Stimulated activated CD4-positive, alpha-beta T cell treated with anti-CD3 and anti-CD28 coated beads, Interleukin-4, amount 100 ng/mL, for 24 hours (primary cell): ENCODE measurements at regions not wholly inside any gene's neighbourhood (a gene's known extent, or its start where the extent isn't known, plus 50 kb on each side); places are given as distances from the start of the nearest gene placed in this dataset.

Source experiments
- DNase-seq: peaks from one replicate; pipeline ENCODE4 v3.0.0-alpha.2; 2020

GRCh38 chr7:109963741-109964140, 1127.2 kb upstream of the LRRN3 start:
- no peak for DNase-seq

GRCh38 chr7:109964780-109965179, 1126.1 kb upstream of the LRRN3 start:
- DNase-seq: no peak

- no peak for DNase-seq
Measured at GRCh38 chr7:109967406-109967805, 1123.5 kb upstream of the LRRN3 start.

- DNase-seq: no peak
Measured at GRCh38 chr7:109983618-109984017, 1107.3 kb upstream of the LRRN3 start.

- no peak for DNase-seq
Measured at GRCh38 chr7:109984729-109985128, 1106.2 kb upstream of the LRRN3 start.

- DNase-seq: no peak
Measured at GRCh38 chr7:109986701-109987100, 1104.2 kb upstream of the LRRN3 start.

- no peak for DNase-seq
Measured at GRCh38 chr7:109996411-109996810, 1094.5 kb upstream of the LRRN3 start.

- no peak for DNase-seq
Measured at GRCh38 chr7:109996927-109997326, 1094.0 kb upstream of the LRRN3 start.

GRCh38 chr7:109997837-109998236, 1093.1 kb upstream of the LRRN3 start:
- no peak for DNase-seq

GRCh38 chr7:110001254-110001938, 1089.5 kb upstream of the LRRN3 start:
- no peak for DNase-seq

- no peak for DNase-seq
Measured at GRCh38 chr7:110003827-110004226, 1087.1 kb upstream of the LRRN3 start.

GRCh38 chr7:110007320-110008063, 1083.4 kb upstream of the LRRN3 start:
- no peak for DNase-seq

- no peak for DNase-seq
Measured at GRCh38 chr7:110010359-110010758, 1080.6 kb upstream of the LRRN3 start.

GRCh38 chr7:110017405-110017804, 1073.5 kb upstream of the LRRN3 start:
- DNase-seq: no peak

GRCh38 chr7:110027385-110027784, 1063.5 kb upstream of the LRRN3 start:
- DNase-seq: no peak

GRCh38 chr7:110043519-110043918, 1047.4 kb upstream of the LRRN3 start:
- no peak for DNase-seq

- DNase-seq: no peak
Measured at GRCh38 chr7:110050785-110051184, 1040.1 kb upstream of the LRRN3 start.

GRCh38 chr7:110051372-110051771, 1039.6 kb upstream of the LRRN3 start:
- DNase-seq: no peak

- DNase-seq: no peak
Measured at GRCh38 chr7:110056331-110056730, 1034.6 kb upstream of the LRRN3 start.

- DNase-seq: no peak
Measured at GRCh38 chr7:110058401-110058800, 1032.5 kb upstream of the LRRN3 start.

GRCh38 chr7:110061387-110061786, 1029.5 kb upstream of the LRRN3 start:
- DNase-seq: no peak

GRCh38 chr7:110065121-110065520, 1025.8 kb upstream of the LRRN3 start:
- no peak for DNase-seq

GRCh38 chr7:110066843-110067242, 1024.1 kb upstream of the LRRN3 start:
- no peak for DNase-seq

- DNase-seq: no peak
Measured at GRCh38 chr7:110071192-110071591, 1019.7 kb upstream of the LRRN3 start.

GRCh38 chr7:110075450-110075849, 1015.5 kb upstream of the LRRN3 start:
- no peak for DNase-seq
